ENCODE measurements at regions not wholly inside any gene's neighbourhood (a gene's known extent, or its start where the extent isn't known, plus 50 kb on each side); places are given as distances from the start of the nearest gene placed in this dataset.

DNA sequence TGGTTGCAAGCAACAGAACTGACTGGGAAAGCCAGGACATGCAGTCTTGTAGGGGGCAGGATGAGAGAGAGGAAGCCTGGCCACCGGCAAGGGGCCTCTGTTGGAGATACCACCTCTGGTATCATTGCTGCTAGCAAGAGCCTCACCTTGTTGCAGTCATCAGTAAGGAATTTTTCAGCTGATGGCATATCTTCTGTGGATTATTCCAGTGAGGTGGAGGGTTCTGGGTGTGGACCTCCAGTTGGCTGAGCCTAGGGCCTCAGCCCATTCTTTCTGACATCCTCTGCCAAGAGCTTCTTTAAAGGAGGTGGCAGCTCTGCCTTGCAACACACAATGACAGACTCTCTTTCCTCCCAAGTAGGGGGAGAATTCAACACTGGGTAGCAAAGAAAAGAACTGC, 128.9 kb downstream of the AQP9 start:
- no peak for TF ChIP-seq POLR2A (IDR thresholded peaks at IDR 0.05)
- no peak for TF ChIP-seq EP300 (IDR thresholded peaks at IDR 0.05)
- Histone ChIP-seq H3K4me3 (no peak overlapping the region), H3K27me3 (no peaks in the 10 kb centered on the region), H3K9me3 (no peaks in the 10 kb centered on the region), H3K4me1 (ENCODE audit: insufficient read depth) (no peaks in the 10 kb centered on the region), H3K36me3 (no peaks in the 10 kb centered on the region), H3K27ac (no peak overlapping the region)
- WGBS, 3 donors, result 72 to 81% (median 80%) methylated on average over 1 of the region's 1 CpG
- DNase-seq, result no peak
- intact Hi-C loops (cut with DNase I), result no loop called here

GRCh38 chr15:58268746-58269267, 130.6 kb downstream of the AQP9 start:
- H3K4me3 ChIP-seq, result no peak overlapping the region
- no peaks in the 10 kb centered on the region for H3K27me3 ChIP-seq
- no peaks in the 10 kb centered on the region for H3K9me3 ChIP-seq
- TF ChIP-seq CTCF (IDR thresholded peaks at IDR 0.05) (no peak), EP300 (IDR thresholded peaks at IDR 0.05) (no peak), POLR2A (IDR thresholded peaks at IDR 0.05) (no peak)
- H3K4me1 ChIP-seq (ENCODE audit: insufficient read depth), result no peaks in the 10 kb centered on the region
- WGBS, 3 donors, result 81 to 90% (median 86%) methylated on average over 5 of the region's 5 CpGs
- intact Hi-C loops (cut with DNase I), result no loop called here
- H3K36me3 ChIP-seq, result no peaks in the 10 kb centered on the region
- no peak for DNase-seq
- H3K27ac ChIP-seq, result no peak overlapping the region

DNA sequence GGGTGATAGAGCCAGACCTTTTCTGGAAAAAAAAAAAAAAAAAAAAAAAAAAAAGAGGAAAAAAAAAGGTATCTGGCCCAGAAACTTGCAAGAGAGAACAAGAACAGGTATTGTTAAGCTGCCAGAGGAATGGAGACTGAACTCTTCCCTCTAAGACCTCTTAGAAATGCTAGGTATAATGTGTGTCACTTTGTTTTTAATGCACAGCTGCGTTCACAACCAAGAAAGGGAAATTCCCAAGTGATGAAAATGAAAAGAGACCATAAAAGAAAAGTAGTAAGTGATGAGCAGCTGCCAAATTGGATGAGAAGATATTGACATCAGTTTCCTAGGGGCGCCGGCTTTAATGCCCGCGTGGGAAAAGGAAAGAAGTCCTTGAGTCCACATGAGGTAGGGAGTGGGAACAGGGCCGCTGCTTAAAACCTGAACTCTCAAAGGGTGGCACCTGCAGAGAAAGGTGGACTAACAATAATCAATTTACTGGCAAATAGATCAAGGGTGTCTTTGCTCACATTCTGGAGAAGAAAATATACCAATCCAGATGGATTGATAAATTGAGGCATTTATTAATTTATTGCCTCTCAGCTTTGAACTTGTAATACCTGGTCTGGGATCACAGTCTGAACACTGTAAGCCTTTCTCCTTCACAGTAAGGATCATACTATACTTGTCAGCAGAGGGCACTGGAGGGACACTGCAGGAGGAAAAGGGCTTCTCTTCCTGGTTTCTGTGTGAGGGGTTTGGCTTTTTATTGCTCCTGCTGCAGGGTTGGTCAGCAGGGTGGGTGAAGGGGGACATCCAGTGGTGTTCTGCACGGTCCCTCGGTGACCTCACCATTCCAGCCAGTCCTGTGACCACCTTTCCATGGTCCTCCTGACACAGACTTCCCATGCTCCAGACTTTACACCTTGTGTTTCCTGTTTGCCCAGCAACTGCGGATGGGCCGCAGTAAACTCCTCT, 131.6 kb downstream of the AQP9 start:
- H3K4me3 ChIP-seq, result no peak overlapping the region
- no peaks in the 10 kb centered on the region for H3K4me1 ChIP-seq (ENCODE audit: insufficient read depth)
- 59 to 60% (median 59%) methylated on average over 10 of the region's 10 CpGs for WGBS, 3 donors
- intact Hi-C loops (cut with DNase I), result no loop called here
- H3K9me3 ChIP-seq, result no peaks in the 10 kb centered on the region
- no peak for TF ChIP-seq EP300 (IDR thresholded peaks at IDR 0.05)
- no peak for TF ChIP-seq CTCF (IDR thresholded peaks at IDR 0.05)
- no peak for TF ChIP-seq POLR2A (IDR thresholded peaks at IDR 0.05)
- no peaks in the 10 kb centered on the region for H3K27me3 ChIP-seq
- H3K27ac ChIP-seq, result no peak overlapping the region
- no peaks in the 10 kb centered on the region for H3K36me3 ChIP-seq
- no peak for DNase-seq

DNA sequence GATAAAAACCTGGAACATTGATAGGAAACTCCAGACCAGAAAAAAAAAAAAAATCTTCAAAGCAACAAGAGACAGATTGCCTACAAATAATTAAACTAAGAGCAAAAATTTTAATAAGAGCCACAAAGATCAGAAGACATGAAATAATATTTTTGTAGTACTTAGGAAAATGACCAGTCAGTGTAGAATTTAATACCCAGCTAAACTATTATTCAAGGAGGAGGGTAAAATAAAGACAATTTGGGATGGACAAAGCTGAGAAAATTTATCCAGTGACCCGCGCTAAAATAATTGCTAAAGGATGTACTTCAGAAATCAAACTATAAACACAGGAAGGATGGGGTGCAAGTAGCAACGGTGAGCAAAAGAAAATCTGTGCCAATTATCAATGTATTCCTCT, 133.2 kb downstream of the AQP9 start:
- WGBS, 3 donors, result 96 to 97% (median 97%) methylated on average over 3 of the region's 3 CpGs
- no peak for DNase-seq
- no peaks in the 10 kb centered on the region for H3K9me3 ChIP-seq
- H3K4me3 ChIP-seq, result no peak overlapping the region
- no peaks in the 10 kb centered on the region for H3K4me1 ChIP-seq (ENCODE audit: insufficient read depth)
- H3K27ac ChIP-seq, result no peak overlapping the region
- H3K36me3 ChIP-seq, result no peaks in the 10 kb centered on the region
- intact Hi-C loops (cut with DNase I), result no loop called here
- H3K27me3 ChIP-seq, result no peaks in the 10 kb centered on the region
- no peak for TF ChIP-seq CTCF (IDR thresholded peaks at IDR 0.05)
- TF ChIP-seq EP300 (IDR thresholded peaks at IDR 0.05), result no peak
- no peak for TF ChIP-seq POLR2A (IDR thresholded peaks at IDR 0.05)

- Histone ChIP-seq H3K4me3 (no peak overlapping the region), H3K4me1 (ENCODE audit: insufficient read depth) (no peaks in the 10 kb centered on the region), H3K27me3 (no peaks in the 10 kb centered on the region), H3K36me3 (no peaks in the 10 kb centered on the region), H3K9me3 (no peaks in the 10 kb centered on the region), H3K27ac (no peak overlapping the region)
- TF ChIP-seq EP300 (IDR thresholded peaks at IDR 0.05) (no peak), CTCF (IDR thresholded peaks at IDR 0.05) (no peak), POLR2A (IDR thresholded peaks at IDR 0.05) (no peak)
- WGBS, 3 donors, result 93 to 97% (median 95%) methylated on average over 7 of the region's 7 CpGs
- DNase-seq, result no peak
- intact Hi-C loops (cut with DNase I), result no loop called here
Observed at GRCh38 chr15:58273104-58273503, 134.9 kb downstream of the AQP9 start.

Data from ovary (tissue), 7 donors.